Astrocyte (in vitro differentiated cells and primary cell): ENCODE measurements at regions not wholly inside any gene's neighbourhood (a gene's known extent, or its start where the extent isn't known, plus 50 kb on each side); places are given as distances from the start of the nearest gene placed in this dataset.

Source experiments
- EZH2 ChIP-seq: IDR thresholded peaks from 2 replicates; pipeline ENCODE4 v1.6.1; 2012; ENCODE audit warnings: mild to moderate bottlenecking, low read length, inconsistent platforms; ENCODE audit not compliant: insufficient read depth
- TF ChIP-seq, protein P1 (sequence below): IDR thresholded peaks from 2 replicates; pipeline ENCODE4 v1.5.1; 2011; ENCODE audit warnings: low read depth, mild to moderate bottlenecking, inconsistent platforms, low read length, moderate library complexity; ENCODE audit not compliant: insufficient read depth

DNA sequence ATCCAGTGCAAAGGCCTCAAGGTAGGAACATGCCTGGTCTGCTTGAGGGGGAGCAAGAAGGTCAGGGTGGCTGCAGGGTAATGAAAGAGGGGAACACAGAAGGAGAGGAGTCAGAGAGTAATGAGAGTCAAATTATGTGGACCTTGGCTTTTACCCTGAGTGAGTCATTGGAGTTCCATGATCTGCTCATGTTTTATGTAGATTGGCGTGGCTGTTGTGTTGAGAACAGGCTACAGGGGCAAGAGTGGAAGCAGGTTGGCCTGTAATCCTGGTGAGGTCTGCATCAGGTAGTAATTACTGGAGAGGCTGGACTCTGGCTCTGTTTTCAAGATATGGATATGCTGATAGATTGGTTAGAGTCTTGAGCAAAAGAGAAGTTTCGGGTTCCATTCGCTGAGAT is 177.7 kb upstream of the NR3C1 start:
- TF ChIP-seq, protein P1, sequence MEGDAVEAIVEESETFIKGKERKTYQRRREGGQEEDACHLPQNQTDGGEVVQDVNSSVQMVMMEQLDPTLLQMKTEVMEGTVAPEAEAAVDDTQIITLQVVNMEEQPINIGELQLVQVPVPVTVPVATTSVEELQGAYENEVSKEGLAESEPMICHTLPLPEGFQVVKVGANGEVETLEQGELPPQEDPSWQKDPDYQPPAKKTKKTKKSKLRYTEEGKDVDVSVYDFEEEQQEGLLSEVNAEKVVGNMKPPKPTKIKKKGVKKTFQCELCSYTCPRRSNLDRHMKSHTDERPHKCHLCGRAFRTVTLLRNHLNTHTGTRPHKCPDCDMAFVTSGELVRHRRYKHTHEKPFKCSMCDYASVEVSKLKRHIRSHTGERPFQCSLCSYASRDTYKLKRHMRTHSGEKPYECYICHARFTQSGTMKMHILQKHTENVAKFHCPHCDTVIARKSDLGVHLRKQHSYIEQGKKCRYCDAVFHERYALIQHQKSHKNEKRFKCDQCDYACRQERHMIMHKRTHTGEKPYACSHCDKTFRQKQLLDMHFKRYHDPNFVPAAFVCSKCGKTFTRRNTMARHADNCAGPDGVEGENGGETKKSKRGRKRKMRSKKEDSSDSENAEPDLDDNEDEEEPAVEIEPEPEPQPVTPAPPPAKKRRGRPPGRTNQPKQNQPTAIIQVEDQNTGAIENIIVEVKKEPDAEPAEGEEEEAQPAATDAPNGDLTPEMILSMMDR, result no peak
- TF ChIP-seq EZH2, result no peak
